ENCODE measurements at regions not wholly inside any gene's neighbourhood (a gene's known extent, or its start where the extent isn't known, plus 50 kb on each side); places are given as distances from the start of the nearest gene placed in this dataset.

DNA sequence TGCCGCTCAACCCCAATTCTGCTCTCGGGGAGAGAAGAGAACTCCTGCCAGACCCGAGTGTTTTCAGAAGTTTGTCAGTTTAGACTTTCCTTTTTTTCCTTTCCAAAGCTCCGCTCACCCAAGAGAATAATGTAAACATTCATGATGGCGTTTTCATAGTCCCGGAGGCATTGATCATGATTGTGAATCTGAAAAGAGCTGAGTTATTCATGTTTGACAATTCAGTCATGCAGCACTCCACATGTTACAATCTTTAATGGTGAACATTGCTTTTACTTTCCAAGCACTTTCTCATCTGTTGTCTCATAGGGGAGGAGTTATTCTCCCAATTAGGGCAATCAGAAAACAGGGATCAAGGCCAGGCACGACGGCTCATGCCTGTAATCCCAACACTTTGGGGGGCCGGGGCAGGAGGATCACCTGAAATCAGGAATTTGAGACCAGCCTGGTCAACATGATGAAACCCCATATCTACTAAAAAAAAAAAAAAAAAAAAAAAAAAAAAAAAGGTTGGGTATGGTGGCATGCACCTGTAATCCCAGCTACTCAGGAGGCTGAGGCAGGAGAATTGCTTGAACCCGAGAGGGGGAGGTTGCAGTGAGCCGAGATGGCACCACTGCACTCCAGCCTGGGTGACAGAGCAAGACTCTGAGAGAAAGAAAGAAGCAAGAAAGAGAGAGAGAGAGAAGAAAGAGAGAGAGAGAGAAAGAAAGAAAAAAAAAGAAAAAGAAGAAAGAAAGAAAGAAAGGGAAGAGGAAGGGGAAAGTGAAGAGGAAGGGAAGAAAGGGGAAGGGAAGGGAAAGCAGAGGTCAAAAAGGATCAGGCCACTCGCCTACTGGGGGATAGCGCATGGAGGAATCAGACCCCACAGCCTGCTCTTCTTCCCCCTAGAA lies 70.0 kb upstream of the TNRC6C start:
- no peak for DNase-seq (ENCODE audit: low spot score)

DNA sequence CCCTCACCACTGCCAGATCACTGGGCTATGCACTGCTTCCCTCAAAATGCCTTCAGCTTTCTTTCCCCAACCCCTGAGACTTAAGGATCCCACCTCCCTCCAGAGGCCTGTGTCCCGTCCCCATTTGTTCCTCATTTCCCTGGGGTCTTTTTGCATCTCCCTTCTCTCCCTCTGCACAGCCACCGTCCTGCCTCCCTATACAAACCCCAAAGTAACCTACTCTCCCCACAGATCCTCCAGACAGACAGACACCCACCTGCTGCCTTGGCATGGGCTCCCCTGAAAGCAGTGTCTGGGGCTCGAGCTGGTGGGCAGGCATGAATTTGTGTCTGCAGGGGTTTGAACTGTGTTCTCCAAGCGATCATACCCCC lies 69.4 kb upstream of the TNRC6C start:
- DNase-seq (ENCODE audit: low spot score), result no peak

DNA sequence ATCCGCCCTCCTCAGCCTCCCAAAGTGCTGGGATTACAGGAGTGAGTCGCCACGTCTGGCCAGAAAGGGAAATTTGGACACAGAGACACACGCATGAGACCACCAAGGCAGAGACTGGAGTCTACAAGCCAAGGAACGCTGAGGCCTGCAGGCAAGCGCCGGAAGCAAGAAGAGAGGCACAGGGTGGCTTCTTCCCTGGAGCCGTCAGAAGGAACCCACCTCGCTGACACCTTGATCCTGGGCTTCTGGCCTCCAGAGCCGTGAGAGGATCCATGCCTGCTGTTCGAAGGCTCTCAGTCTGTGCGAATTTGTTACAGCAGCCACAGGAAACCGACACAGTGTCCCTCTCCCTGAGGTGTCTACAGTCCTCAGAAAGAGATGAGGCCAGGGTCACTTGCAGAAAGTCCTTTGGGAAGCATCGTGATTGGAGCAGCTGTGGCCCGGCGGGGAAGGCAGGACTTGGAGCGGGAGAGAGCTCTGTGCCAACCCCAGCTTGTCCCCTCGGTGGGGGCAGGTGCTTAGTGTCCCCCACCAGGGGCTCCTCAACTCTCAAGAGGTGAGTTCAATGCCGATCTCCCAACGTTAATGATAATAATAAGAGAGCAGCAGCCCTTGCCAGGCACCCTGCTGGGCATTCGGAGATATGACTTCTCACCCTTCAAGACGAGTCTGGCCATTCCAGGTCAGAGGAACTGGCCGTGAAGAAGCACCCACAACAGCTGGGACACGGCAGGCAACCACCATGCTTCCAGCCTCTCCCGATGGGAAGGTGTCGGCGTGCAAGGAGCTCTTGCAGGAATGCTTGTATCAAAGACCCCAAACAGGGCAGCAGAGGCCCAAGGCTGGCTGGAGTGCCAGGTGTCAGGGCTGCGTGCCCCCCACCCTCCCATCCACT lies 68.4 kb upstream of the TNRC6C start:
- DNase-seq (ENCODE audit: low spot score), result no peak

DNA sequence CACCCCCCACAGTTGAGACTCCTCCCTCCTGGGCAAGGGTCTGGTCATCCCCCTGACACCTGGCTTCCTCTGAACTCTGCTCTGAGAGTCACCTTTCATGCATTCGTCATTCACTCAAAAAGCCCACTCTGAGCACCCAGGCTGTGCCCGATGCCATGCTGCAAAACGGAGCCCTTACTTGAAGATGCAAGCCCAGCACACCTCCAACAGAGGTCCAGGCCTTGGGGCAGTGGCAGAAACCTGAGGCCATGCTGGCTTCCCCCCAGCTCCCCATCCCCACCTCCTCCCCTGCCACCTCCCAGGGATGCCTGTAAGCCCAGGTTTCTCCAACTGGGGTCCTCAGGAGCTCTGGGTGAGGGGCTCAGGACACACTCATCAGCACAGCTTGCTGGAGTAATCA lies 67.7 kb upstream of the TNRC6C start:
- DNase-seq (ENCODE audit: low spot score), result no peak

DNA sequence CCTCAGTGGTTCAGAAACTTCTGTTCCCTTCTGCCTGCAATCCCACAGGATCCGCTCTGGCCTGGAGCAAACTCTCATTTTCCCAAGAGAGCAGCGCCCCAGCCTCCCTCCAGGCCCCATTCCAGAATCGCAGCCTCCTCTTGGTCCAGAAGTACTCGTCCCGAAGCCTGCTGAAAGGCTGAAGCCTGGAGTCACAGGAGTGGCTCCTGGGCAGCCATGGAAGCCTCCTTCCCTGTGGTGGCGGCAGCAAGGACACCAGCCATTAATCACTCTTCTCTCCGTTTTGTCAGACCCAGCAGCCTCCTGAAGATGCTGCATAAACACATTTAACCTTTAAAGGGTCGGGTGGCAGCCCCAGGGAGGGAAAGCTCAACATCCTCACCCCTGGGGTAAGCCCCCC lies 66.9 kb upstream of the TNRC6C start:
- no peak for DNase-seq (ENCODE audit: low spot score)

DNA sequence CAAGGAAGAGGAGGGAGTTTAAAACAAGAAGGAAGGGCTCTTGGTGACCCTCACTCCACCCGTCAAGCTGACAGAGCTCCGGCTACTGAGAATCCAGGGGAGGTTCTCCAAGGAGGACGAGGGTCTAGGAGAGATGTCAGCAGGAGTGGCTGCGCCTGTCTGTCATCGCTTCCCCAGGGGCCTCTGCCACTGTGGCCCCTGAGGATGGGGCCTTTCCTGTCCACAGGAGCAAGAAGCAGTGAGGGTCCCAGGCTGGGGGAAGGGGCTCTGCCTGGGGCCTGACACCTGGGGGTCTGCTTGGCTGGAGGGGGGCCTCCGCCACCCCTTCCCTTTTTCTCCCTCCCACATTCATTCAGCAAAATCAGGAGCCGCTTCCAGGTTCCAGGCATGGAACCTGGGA lies 66.5 kb upstream of the TNRC6C start:
- DNase-seq (ENCODE audit: low spot score), result no peak

DNA sequence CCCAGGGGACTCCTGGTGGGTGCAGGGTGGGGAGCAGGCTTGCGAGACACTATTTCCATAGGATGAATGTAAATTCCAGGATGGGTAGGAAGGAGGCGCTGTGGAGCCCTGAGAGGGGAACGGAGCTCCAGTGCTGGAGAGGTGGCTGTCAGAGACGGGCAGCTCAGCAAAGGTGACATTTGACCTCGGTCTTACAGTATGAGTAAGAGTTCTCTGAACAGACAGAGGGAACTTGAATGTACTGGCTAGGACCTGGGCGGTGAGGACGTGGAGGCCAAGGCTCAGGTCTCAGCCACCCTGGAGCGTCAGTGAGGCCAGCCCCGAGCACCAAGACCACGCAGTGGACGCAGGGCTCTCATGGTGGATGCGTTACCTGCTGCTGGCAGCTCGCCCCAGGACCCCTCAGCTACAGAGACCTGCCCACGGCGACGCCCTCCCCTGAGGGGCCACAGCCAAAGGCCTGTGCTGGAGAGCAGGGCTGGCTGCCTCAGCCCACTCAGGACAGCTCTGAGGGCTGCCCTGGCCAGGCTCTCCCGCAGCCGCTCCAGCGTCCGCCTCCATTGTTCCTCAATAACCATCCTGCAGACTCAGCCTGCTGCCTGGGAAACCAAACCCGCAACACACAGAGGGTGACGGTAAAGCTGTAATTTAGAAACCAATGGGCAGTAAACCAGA lies 65.9 kb upstream of the TNRC6C start:
- peak; percentile 54 for DNase-seq (ENCODE audit: low spot score)

DNA sequence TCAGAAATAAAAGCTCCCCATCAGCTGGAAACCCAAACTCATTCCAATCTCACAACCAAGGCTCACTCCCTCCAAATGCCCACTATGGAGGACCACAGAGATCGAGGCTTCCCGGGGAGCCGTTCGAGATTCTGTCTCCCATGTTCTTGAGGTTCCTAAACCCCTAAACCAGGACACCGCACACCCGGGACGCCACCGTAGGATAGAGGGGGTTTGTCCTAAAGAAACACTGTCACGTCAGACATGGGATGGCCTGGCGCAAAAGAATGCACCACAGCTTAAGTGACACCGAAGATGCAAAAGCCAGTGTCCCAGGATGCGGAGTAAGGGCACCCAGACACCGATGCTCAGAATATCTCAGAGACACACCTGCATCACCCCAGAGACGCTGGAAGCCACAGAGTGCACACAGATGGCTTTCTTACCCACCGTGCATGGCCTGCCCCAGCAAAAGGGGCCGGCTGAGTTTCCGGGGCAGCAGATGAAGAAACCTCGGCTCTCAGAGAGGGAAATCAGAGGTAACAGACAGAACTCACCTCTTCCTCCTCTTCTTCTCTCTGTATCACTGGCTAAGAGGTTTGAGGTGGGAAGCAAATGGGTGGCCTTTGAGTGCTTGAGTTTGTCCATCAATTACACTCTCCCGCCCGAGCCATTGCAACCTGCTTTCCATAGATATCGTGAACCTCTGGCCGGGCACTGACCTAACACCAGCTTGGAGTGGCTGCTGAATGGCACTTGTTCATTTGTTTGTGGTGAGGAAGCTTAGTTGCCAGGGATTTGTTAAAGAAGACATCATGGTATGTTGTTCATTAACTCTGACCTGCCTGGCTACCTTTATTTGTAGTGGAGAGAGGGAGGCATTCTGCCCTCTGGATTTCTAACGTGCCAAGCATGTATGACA lies 65.1 kb upstream of the TNRC6C start:
- DNase-seq (ENCODE audit: low spot score), result no peak

DNA sequence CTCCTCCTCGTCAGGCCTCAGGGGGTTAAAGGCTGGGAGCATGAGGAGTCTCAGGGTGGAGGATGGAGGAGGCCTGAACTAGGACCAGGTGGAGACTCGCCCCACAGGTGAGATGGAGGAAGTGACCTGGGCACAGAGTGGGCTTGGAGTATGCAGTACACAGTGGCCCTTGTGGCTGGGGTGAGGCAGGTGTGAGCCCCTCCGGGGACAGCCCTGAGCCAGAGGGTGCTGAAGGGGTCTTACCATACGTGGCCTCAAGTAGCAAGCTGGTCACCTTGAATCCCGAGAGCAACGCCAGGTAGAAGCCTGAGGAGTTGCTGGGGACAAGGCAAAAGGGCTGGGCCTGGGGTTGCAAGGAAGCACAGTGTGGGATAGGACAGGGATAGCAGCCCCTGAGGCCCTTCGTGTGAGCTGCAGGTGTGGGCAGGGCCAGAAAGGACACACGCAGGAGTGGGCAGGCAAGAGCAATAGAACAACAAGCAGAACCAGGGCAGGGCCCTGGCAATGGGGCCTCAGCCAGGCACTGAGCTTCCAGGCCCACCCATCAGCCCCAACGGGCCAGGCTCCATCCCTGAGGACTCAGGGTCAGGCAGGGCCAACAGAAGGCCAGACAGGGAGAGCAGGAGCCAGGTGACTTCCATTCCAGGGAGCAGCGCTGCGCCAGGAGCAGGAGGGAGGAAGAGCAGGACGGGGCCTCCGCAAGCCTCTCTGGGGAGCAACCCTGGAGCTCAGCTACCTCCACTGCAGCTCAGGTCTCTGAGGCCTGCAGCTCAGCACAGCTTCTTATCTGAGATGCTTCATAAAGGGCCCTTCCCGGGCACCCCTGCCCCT lies 64.2 kb upstream of the TNRC6C start:
- DNase-seq (ENCODE audit: low spot score), result no peak

DNA sequence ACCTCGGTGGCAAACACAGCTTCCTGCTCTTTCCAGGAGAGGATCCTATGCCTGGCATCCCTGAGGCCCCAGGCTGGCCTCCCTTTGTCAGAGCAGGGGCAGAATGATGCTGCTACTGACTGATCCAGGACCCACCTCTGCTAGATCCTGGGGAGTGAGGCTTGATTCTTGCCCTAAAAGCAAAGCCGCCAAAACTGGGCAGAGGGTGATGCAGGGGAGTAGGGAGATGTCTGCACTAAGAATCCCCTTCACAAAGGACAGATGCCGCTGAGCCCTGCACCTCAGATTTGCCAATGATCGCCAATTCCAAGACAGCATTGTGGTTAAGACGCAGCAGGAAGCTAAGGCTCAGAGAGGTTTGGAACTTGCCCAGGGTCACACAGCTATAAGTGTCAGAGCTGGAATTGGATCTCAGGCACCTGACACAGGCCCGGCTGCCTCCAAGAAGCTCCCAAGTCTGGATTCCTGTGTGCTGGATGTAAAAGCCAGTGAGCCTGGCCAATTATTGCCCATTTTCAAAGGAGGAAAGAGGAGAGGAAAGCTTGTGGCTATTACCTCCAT lies 60.7 kb upstream of the TNRC6C start:
- no peak for DNase-seq (ENCODE audit: low spot score)

DNA sequence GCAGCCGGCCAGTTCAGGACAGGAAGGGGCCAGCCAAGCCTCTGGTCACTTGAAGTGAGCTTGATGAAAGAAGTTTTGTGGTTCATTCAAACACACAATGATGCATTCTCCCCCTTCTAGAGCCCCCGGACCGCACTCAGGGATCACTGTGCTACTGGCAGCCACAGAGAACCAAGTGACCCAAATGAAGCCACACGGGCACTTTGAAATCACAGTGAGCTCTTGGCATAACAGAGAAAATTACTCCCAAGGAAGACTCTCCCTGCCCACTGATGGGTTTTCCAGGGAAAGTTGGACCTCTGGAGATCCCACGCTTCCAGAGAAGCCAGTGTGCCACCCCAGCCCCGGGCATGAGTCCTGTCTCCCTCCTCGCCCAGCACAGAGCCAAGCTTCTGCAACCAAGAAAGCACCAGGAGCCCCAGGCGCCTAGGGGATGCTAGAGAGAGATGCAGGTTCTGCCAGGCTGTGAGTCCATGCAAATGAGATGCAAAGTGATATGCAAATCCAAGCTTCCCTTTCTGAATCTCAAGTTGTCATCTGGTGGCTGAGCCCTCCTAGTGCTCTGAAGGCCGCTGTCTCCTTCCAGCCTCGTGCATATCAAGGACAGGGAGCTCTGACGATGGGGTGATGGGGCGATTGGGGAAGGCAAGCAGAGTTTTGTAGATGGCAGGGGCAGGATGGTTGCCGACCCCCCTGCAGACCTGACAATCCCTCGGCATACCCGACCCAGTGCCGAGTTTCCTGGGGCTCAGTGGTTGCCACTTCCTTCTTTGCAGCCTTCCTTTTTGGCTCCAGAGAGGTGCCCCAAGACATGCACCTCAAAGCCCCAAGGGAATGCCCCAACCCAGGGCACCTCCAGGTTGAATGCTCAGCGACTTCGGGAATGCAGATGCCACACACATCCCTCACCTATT lies 59.7 kb upstream of the TNRC6C start:
- no peak for DNase-seq (ENCODE audit: low spot score)

DNA sequence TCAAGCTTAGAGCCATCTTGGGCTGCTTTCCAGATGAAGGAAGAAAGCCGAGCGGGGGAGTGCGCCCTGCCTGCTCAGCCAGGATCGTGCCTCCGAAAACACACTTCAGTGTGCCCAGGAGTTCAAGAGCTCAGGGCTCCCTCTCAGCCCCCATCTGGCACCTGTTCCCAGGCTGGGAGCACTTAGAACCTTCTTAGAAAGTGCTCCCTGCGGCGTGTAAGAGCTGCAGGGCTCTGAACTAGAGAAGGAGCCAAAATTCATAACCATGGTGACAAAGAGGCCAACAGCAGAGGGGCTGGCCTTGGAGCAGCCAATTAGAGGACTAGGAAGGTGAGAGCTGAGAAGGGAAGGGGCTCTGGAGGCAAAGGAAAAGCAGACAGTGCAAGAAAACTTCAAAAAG lies 59.0 kb upstream of the TNRC6C start:
- no peak for DNase-seq (ENCODE audit: low spot score)

DNA sequence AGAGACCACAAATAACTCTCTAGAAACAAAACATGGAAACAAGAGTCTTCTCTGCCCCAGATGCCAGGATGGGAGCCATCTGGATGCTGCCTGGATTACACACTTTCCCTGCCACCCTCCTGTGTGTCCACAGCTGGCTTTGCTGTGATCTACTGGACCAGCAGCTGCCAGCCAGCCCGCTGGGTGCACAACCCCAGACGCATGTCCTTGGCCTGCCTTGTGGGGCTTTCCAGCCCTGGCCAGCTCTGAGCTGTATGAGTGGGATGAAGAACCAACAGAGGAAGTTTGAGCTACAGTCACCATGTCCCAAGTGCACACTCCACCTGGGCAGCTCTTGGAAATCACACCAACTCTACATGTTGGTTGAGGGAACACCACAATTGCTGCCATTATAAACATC lies 57.0 kb upstream of the TNRC6C start:
- DNase-seq (ENCODE audit: low spot score), result no peak

DNA sequence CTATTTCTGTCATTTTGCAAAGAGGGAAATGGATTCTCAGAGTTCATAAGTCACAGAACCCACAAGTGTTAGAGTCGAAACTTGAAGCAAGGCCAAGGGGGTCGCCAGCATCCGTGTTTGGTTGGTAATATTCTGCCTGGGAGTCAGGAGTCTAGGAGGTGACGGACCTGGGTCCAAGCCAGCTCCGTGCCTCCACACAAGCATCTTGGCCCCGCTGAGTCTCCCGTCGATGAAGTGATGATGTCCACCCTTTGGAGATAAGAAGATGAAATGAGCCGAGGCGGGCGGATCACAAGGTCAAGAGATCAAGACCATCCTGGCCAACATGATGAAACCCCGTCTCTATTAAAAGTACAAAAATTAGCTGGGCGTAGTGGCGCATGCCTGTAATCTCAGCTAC lies 53.2 kb upstream of the TNRC6C start:
- DNase-seq (ENCODE audit: low spot score), result no peak

DNA sequence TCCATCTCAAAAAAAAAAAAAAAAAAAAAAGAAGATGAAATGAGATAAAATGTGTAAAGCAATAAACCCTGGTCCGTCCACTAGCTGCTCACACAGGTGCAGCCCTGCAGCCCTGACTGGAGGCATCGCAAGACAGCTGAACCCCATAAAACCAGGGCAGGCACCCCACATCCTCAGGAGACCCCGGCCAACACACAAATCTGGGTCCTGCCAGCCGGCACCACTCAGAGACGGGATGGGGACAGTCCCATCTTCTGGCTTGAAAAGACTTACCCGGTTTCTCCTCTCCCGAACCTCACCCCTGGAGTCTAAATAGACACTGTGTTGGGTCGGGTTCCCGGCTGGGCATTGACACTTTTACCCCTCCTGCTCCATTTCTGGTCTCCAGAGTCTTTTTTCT lies 52.7 kb upstream of the TNRC6C start:
- DNase-seq (ENCODE audit: low spot score), result no peak

DNA sequence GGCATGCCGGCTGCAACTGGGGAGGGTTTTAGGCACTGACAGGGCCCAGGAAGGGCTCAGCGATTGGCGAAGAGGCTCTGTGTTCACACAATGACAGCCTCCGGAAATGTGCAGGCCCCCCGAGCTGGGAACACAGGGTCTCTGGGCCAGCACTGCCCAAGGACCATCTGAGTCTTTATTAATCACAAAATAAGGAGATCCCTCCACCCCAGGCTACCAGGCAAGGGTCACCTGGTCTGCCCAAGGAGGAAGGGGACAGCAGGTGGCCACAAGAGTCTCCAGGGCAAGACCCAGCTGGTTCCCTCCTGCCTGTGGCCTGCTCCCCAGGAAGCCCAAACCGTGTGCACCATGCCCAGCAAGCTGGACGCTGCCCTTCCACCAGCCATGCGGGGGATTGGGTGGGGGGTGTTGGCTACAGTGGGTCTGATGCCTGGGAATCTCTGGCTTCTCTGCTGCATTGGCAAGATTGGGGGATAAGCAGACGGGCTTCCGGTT lies 52.1 kb upstream of the TNRC6C start:
- DNase-seq (ENCODE audit: low spot score), result no peak

DNA sequence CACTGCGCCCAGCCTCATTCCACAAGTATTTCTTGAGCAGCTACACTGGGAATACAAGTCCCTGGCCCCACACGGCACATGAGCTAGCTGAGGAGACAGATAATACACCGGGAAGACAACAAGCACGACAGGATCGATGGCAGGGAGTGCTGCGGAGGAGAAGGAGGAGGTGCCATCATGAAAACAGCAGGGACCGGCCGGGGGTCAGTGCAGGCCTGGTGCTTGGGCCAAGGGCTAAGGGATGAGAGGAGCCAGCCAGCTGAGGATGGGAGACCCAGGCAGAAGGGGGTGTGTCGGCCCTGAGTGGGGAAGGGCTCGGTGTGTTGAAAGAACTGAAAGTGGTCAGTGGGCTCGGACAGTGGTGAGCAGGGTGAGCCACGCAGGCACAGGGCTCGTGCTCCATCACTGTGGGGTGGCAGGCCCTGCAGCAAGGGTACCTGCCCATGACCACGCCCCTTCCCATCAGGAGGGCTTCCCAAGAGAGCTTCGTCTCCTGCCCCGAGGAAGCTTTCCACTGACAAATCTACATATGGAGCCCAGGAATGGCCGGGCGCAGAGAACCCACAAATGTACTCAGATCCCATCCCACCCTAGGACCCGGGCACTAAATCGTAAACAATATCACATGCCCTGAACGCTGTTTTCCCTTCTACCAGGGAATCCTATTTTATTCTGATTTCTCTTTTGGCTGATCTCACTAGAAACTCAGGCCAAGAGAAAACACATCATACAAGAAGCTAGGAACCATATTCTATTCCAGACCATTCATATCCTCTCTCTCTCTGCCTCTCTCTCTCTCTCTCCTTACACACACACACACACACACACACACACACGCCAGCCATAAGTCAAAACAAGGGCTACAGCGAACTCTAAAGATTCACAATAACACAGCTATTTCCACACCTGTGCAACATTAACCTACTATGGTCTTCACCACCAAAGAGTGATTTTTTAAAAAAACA lies 50.7 kb upstream of the TNRC6C start:
- no peak for DNase-seq (ENCODE audit: low spot score)

DNA sequence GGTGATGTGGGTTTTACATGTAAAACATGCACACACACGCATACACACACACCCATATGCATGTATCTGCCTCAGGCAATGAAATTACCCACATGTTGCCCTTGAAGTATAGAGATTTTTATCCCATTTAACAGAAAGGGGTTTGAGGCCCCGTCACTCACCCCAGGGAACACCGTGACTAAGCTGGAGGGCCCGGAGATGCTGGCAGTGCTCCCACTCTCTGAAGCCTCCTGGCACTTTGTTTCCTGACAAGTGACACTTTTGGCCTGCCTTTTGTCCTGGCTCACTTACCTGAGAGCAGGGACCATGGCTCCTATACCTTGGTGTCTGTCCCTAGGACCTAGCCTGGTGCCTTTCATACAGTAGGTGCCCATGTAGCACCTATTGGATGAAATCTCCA lies 50.0 kb upstream of the TNRC6C start:
- no peak for DNase-seq (ENCODE audit: low spot score)

All from SK-N-DZ (cell line).